Caco-2 (cell line): ENCODE measurements at regions not wholly inside any gene's neighbourhood (a gene's known extent, or its start where the extent isn't known, plus 50 kb on each side); places are given as distances from the start of the nearest gene placed in this dataset.

Experiments used
- BruUV-seq: library from RNA; stranded (reverse); fragments of 400-500 nt; replicated peaks from 2 replicates; lab custom pipeline; 2021; lab: Mats Ljungman, UMichigan
- CTCF ChIA-PET: fragments of 300-600 bp; sonication (Branson Sonifier 250); formaldehyde crosslinking; loops from one replicate; lab custom pipeline; 2022; ENCODE audit warnings: antibody characterized with exemption; lab: Charles Lee
- POLR2A ChIA-PET: fragments of 300-600 bp; sonication (Branson Sonifier 250); formaldehyde crosslinking; loops from one replicate; lab custom pipeline; 2022; ENCODE audit warnings: antibody characterized with exemption; lab: Charles Lee
- DNase-seq, 2 experiments: peaks; one replicate each; pipeline versions ENCODE4 v3.0.0 to v3.0.0-alpha.2; 2020 to 2022
- H3K27me3 ChIP-seq: replicated peaks from 2 replicates; pipeline ENCODE4 v1.6.0; 2011; ENCODE audit warnings: low read length; ENCODE audit not compliant: control insufficient read depth, insufficient read depth
- H3K36me3 ChIP-seq: 2 replicates; pipeline ENCODE4 v1.5.1; 2011; ENCODE audit warnings: low read length; ENCODE audit not compliant: control insufficient read depth, insufficient read depth
- H3K4me1 ChIP-seq: fragments of 250-450 bp; sonication (Bioruptor Pico); 2 replicates; pipeline ENCODE4 v1.5.1; 2020; ENCODE audit warnings: mild to moderate bottlenecking
- H3K4me3 ChIP-seq: 2 replicates; pipeline ENCODE4 v1.5.1; 2011; ENCODE audit warnings: low read depth, mild to moderate bottlenecking, control low read depth, low read length
- H3K9me3 ChIP-seq: fragments of 250-450 bp; sonication (Bioruptor Pico); 2 replicates; pipeline ENCODE4 v1.5.1; 2020; ENCODE audit warnings: mild to moderate bottlenecking, moderate library complexity
- H3K27ac Mint-ChIP-seq: one replicate; pipeline ENCODE4 v1.8.0; 2022; ENCODE audit warnings: mixed read lengths; ENCODE audit not compliant: unreplicated experiment
- H3K27me3 Mint-ChIP-seq: one replicate; pipeline ENCODE4 v1.8.0; 2022; ENCODE audit warnings: mixed read lengths; ENCODE audit not compliant: insufficient read depth, unreplicated experiment
- H3K36me3 Mint-ChIP-seq: one replicate; pipeline ENCODE4 v1.8.0; 2022; ENCODE audit warnings: mild to moderate bottlenecking, mixed read lengths; ENCODE audit not compliant: insufficient read depth, unreplicated experiment
- H3K4me1 Mint-ChIP-seq: one replicate; pipeline ENCODE4 v1.8.0; 2022; ENCODE audit warnings: low read depth, mixed read lengths; ENCODE audit not compliant: unreplicated experiment
- H3K4me3 Mint-ChIP-seq: one replicate; pipeline ENCODE4 v1.8.0; 2022; ENCODE audit warnings: mild to moderate bottlenecking, moderate library complexity, mixed read lengths; ENCODE audit not compliant: unreplicated experiment
- H3K9me3 Mint-ChIP-seq: one replicate; pipeline ENCODE4 v1.8.0; 2022; ENCODE audit warnings: mixed read lengths; ENCODE audit not compliant: unreplicated experiment
- intact Hi-C: fragments of 100-400 bp; cut with micrococcal nuclease; formaldehyde crosslinking; loops from one replicate; pipeline ENCODE4 v1.10.0; 2022; ENCODE audit not compliant: unreplicated experiment
- TF ChIP-seq, protein P1 (sequence below), 2 experiments: fragments of 200-600 bp in 1 of 2; IDR thresholded peaks; 1 replicate in 1 of 2; 2 replicates in 1 of 2; pipeline versions ENCODE4 v1.5.1 to v1.8.0; 2011 to 2022; ENCODE audit warnings: antibody characterized with exemption in 1 of 2, control low read depth in 1 of 2, inconsistent platforms in 1 of 2, low read depth in 1 of 2, low read length in 1 of 2, mild to moderate bottlenecking in 1 of 2, moderate library complexity in 1 of 2; ENCODE audit not compliant: insufficient read depth in 1 of 2, severe bottlenecking in 1 of 2, unreplicated experiment in 1 of 2

DNA sequence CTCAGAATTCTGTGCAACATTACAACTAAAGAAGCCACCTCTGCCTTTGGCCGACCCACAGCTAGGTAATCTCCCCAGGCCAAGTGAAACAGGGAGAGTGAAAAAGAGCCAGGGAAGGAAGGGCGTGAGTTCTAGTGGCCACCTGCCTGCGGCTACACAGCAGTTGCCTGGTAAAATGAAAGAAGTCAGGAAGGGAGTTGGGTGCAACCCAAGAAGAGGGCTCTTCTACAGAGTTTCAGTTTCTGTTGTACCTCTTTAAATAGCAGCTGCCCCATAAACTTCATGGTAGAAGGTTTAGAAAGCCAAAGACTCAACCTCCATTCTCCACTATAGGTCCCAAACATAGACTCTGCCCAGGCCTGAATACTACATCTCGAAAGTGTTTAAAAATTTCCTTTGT is 76.2 kb upstream of the TMEM168 start:
- Mint-ChIP-seq H3K36me3 (no peaks in the 10 kb centered on the region), H3K27ac (no peak overlapping the region), H3K27me3 (no peaks in the 10 kb centered on the region), H3K9me3 (no peaks in the 10 kb centered on the region), H3K4me3 (no peak overlapping the region), H3K4me1 (no peaks in the 10 kb centered on the region)
- H3K27me3 ChIP-seq: no peaks in the 10 kb centered on the region
- H3K36me3 ChIP-seq: no peaks in the 10 kb centered on the region
- ChIA-PET POLR2A (no interaction called here), CTCF (no interaction called here)
- H3K4me3 ChIP-seq: no peak overlapping the region
- no TSS peak for BruUV-seq
- TF ChIP-seq, protein P1, sequence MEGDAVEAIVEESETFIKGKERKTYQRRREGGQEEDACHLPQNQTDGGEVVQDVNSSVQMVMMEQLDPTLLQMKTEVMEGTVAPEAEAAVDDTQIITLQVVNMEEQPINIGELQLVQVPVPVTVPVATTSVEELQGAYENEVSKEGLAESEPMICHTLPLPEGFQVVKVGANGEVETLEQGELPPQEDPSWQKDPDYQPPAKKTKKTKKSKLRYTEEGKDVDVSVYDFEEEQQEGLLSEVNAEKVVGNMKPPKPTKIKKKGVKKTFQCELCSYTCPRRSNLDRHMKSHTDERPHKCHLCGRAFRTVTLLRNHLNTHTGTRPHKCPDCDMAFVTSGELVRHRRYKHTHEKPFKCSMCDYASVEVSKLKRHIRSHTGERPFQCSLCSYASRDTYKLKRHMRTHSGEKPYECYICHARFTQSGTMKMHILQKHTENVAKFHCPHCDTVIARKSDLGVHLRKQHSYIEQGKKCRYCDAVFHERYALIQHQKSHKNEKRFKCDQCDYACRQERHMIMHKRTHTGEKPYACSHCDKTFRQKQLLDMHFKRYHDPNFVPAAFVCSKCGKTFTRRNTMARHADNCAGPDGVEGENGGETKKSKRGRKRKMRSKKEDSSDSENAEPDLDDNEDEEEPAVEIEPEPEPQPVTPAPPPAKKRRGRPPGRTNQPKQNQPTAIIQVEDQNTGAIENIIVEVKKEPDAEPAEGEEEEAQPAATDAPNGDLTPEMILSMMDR (IDR thresholded peaks at IDR 0.05; ENCODE audit: insufficient read depth in 1 of 2, low read depth in 1 of 2, low read length in 1 of 2, severe bottlenecking in 1 of 2, unreplicated experiment in 1 of 2): no peak
- no peaks in the 10 kb centered on the region for H3K4me1 ChIP-seq
- no peak for DNase-seq
- intact Hi-C loops: no loop called here
- peaks cover 8% of the 10 kb centered on the region; the same call in 1 of the 2 replicates for H3K9me3 ChIP-seq

DNA sequence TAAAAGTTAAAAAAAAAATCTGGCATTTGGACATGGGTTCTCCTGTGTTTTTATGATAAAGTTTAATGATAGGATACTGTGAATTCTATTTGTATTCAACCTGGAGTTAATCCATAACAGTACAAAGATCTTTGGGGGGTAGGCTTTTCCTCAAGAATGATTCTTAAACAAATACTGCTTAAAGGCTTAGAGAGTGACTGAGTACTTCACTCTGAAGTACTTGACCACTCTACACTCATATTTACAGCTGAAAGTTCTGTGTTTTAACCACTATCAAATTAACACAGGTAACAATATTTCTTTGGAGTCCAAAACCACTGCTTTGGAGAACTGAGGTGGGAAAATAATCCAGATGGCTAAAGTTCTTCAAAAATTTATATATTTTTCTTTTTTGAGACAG is 74.2 kb upstream of the TMEM168 start:
- POLR2A ChIA-PET: no interaction called here
- BruUV-seq: no TSS peak
- H3K9me3 ChIP-seq: peaks cover 8% of the 10 kb centered on the region; the same call in 1 of the 2 replicates
- Mint-ChIP-seq H3K4me1 (no peaks in the 10 kb centered on the region), H3K36me3 (no peaks in the 10 kb centered on the region), H3K4me3 (no peak overlapping the region), H3K9me3 (no peaks in the 10 kb centered on the region), H3K27ac (no peak overlapping the region), H3K27me3 (no peaks in the 10 kb centered on the region)
- CTCF ChIA-PET: no interaction called here
- no peaks in the 10 kb centered on the region for H3K4me1 ChIP-seq
- H3K27me3 ChIP-seq: no peaks in the 10 kb centered on the region
- no peak for DNase-seq
- TF ChIP-seq, protein P1 (IDR thresholded peaks at IDR 0.05; ENCODE audit: insufficient read depth in 1 of 2, low read depth in 1 of 2, low read length in 1 of 2, severe bottlenecking in 1 of 2, unreplicated experiment in 1 of 2): no peak
- no peak overlapping the region for H3K4me3 ChIP-seq
- H3K36me3 ChIP-seq: no peaks in the 10 kb centered on the region
- intact Hi-C loops: no loop called here

DNA sequence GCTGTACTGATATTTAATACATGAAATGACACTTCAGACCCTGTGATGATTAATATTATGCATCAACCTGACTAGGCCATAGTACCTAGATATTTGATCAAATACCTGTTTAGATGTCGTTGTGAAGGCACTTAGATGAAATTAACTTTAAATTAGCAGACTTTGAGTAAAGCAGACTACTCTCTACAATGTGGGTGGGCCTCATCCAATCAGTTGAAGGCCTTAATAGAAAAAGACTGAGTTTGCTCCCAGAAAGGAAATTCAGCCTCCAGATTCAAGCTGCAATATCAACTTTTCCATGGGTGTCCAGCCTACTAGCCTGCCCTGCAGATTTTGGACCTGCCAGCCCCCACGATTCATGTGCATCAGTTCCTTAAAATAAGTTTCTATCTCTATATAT is 68.6 kb upstream of the TMEM168 start:
- no peaks in the 10 kb centered on the region for H3K9me3 Mint-ChIP-seq
- no peaks in the 10 kb centered on the region for H3K27me3 Mint-ChIP-seq
- no peak overlapping the region for H3K4me3 Mint-ChIP-seq
- CTCF ChIA-PET: no interaction called here
- H3K4me1 ChIP-seq: no peaks in the 10 kb centered on the region
- no peak for DNase-seq
- H3K36me3 ChIP-seq: no peaks in the 10 kb centered on the region
- no peaks in the 10 kb centered on the region for H3K9me3 ChIP-seq
- TF ChIP-seq, protein P1 (IDR thresholded peaks at IDR 0.05; ENCODE audit: insufficient read depth in 1 of 2, low read depth in 1 of 2, low read length in 1 of 2, severe bottlenecking in 1 of 2, unreplicated experiment in 1 of 2): no peak
- no TSS peak for BruUV-seq
- H3K36me3 Mint-ChIP-seq: no peaks in the 10 kb centered on the region
- intact Hi-C loops: no loop called here
- POLR2A ChIA-PET: no interaction called here
- H3K27ac Mint-ChIP-seq: no peak overlapping the region
- H3K4me1 Mint-ChIP-seq: no peaks in the 10 kb centered on the region
- H3K27me3 ChIP-seq: no peaks in the 10 kb centered on the region
- H3K4me3 ChIP-seq: no peak overlapping the region
